ENCODE measurements at regions not wholly inside any gene's neighbourhood (a gene's known extent, or its start where the extent isn't known, plus 50 kb on each side); places are given as distances from the start of the nearest gene placed in this dataset.

GRCh38 chr1:22347854-22348760, 103.5 kb upstream of the ZBTB40 start (continued):
- TF ChIP-seq CHD4 (IDR thresholded peaks at IDR 0.05; ENCODE audit: borderline replicate concordance, low read length) (no peak), FOXA3 (CRISPR knock-in tag; IDR thresholded peaks at IDR 0.05) (peak; percentile 99), HMGXB4 (CRISPR knock-in tag; IDR thresholded peaks at IDR 0.05; ENCODE audit: borderline replicate concordance in 1 of 2, low read depth in 1 of 2) (0 out of 4 replicates have a peak, but pooled peaks of 1 of the 2 experiments have one; percentile 49), KMT2A (CRISPR knock-in tag; IDR thresholded peaks at IDR 0.05) (no peak), GFI1 (CRISPR knock-in tag; IDR thresholded peaks at IDR 0.05; ENCODE audit: borderline replicate concordance) (peak; percentile 52; the same call in 1 of the 2 replicates), XBP1 (CRISPR knock-in tag; IDR thresholded peaks at IDR 0.05) (peak; percentile 63; the same call in 1 of the 2 replicates), ZNF784 (CRISPR knock-in tag; IDR thresholded peaks at IDR 0.05; ENCODE audit: borderline replicate concordance) (no peak), GATAD1 (CRISPR knock-in tag; IDR thresholded peaks at IDR 0.05) (peak; percentile 68), BRF2 (CRISPR knock-in tag; IDR thresholded peaks at IDR 0.05) (0 out of 2 replicates have a peak, but pooled peaks have one; percentile 19), KDM2A (CRISPR knock-in tag; IDR thresholded peaks at IDR 0.05; ENCODE audit: borderline replicate concordance, low read depth) (peak; percentile 47; the same call in 1 of the 2 replicates), RNF2 (conservative IDR thresholded peaks at IDR 0.05; ENCODE audit: low read depth) (peak; percentile 91; the same call in 1 of the 2 replicates), ZNF83 (CRISPR knock-in tag; IDR thresholded peaks at IDR 0.05; ENCODE audit: borderline replicate concordance) (no peak), NKX3-1 (CRISPR knock-in tag; IDR thresholded peaks at IDR 0.05) (peak; percentile 68; the same call in 1 of the 2 replicates), ZNF343 (CRISPR knock-in tag; IDR thresholded peaks at IDR 0.05) (no peak), TCF12 (IDR thresholded peaks at IDR 0.05) (no peak), TCF12 (CRISPR knock-in tag; IDR thresholded peaks at IDR 0.05) (peak; percentile 40; the same call in 1 of the 2 replicates), ZNF709 (CRISPR knock-in tag; IDR thresholded peaks at IDR 0.05) (no peak), MAFF (IDR thresholded peaks at IDR 0.05; ENCODE audit: low read depth, low read length) (peak; percentile 78)
- TF ChIP-seq, protein P1, sequence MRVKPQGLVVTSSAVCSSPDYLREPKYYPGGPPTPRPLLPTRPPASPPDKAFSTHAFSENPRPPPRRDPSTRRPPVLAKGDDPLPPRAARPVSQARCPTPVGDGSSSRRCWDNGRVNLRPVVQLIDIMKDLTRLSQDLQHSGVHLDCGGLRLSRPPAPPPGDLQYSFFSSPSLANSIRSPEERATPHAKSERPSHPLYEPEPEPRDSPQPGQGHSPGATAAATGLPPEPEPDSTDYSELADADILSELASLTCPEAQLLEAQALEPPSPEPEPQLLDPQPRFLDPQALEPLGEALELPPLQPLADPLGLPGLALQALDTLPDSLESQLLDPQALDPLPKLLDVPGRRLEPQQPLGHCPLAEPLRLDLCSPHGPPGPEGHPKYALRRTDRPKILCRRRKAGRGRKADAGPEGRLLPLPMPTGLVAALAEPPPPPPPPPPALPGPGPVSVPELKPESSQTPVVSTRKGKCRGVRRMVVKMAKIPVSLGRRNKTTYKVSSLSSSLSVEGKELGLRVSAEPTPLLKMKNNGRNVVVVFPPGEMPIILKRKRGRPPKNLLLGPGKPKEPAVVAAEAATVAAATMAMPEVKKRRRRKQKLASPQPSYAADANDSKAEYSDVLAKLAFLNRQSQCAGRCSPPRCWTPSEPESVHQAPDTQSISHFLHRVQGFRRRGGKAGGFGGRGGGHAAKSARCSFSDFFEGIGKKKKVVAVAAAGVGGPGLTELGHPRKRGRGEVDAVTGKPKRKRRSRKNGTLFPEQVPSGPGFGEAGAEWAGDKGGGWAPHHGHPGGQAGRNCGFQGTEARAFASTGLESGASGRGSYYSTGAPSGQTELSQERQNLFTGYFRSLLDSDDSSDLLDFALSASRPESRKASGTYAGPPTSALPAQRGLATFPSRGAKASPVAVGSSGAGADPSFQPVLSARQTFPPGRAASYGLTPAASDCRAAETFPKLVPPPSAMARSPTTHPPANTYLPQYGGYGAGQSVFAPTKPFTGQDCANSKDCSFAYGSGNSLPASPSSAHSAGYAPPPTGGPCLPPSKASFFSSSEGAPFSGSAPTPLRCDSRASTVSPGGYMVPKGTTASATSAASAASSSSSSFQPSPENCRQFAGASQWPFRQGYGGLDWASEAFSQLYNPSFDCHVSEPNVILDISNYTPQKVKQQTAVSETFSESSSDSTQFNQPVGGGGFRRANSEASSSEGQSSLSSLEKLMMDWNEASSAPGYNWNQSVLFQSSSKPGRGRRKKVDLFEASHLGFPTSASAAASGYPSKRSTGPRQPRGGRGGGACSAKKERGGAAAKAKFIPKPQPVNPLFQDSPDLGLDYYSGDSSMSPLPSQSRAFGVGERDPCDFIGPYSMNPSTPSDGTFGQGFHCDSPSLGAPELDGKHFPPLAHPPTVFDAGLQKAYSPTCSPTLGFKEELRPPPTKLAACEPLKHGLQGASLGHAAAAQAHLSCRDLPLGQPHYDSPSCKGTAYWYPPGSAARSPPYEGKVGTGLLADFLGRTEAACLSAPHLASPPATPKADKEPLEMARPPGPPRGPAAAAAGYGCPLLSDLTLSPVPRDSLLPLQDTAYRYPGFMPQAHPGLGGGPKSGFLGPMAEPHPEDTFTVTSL (CRISPR knock-in tag; IDR thresholded peaks at IDR 0.05; ENCODE audit: borderline replicate concordance): peak; percentile 93

Measured in HepG2 (cell line).